ENCODE measurements at regions not wholly inside any gene's neighbourhood (a gene's known extent, or its start where the extent isn't known, plus 50 kb on each side); places are given as distances from the start of the nearest gene placed in this dataset.

DNA sequence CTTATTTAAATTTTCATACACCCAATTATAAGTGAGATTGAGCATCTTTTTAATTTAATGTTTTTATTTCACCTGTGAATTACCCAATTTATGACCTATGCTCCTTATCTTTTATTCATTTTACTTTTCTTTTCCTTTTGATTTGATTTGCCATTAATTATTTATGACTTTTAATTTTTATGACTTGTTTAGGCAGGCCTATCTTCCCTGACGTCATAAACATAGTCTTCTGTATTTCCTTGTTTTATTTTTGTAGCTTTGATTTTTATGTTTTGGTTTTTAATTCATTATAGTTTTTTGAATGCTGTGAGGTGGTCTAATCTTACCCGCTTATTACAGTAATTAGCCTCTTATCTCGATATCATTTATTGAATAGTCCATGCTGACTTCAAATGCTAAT lies 467.1 kb upstream of the FAR2 start:
- Histone ChIP-seq H3K4me2 (ENCODE audit: insufficient read depth, insufficient read length, low read length) (no peak overlapping the region), H2BK5ac (ENCODE audit: insufficient read length, low read length) (no peak overlapping the region), H4K8ac (replicated peaks; ENCODE audit: insufficient read length, low read depth, low read length) (no peak overlapping the region), H3K79me2 (ENCODE audit: insufficient read depth, low read length) (no peaks in the 10 kb centered on the region), H2BK120ac (ENCODE audit: low read depth, low read length, poor library complexity, severe bottlenecking) (no peak overlapping the region), H3K9me3 (ENCODE audit: control insufficient read depth, low read depth, low read length) (no peaks in the 10 kb centered on the region), H3K56ac (ENCODE audit: insufficient read length, low read depth, low read length) (no peak overlapping the region), H4K20me1 (ENCODE audit: control insufficient read depth, insufficient read depth, insufficient read length) (no peaks in the 10 kb centered on the region), H3K14ac (ENCODE audit: insufficient read depth, low read length) (no peak overlapping the region), H3K27ac (ENCODE audit: insufficient read length, low read depth, low read length) (no peak overlapping the region), H2BK15ac (ENCODE audit: low read depth, low read length) (no peak overlapping the region), H2AK5ac (ENCODE audit: insufficient read length, low read length) (no peak overlapping the region), H2BK12ac (ENCODE audit: insufficient read length, low read depth, low read length) (no peak overlapping the region), H3K23ac (ENCODE audit: insufficient read length, low read depth, low read length) (no peak overlapping the region), H2BK20ac (ENCODE audit: low read depth, low read length, poor library complexity, severe bottlenecking) (no peak overlapping the region), H4K5ac (ENCODE audit: insufficient read length, low read depth, low read length) (no peak overlapping the region), H3K79me1 (ENCODE audit: insufficient read depth, low read depth, low read length, poor library complexity, severe bottlenecking) (no peaks in the 10 kb centered on the region), H2AFZ (ENCODE audit: low read length) (no peak overlapping the region), H4K91ac (ENCODE audit: insufficient read length, low read depth, low read length) (no peak overlapping the region), H3K4ac (ENCODE audit: low read depth, low read length) (no peak overlapping the region), H3K23me2 (ENCODE audit: insufficient read length, low read depth, low read length, poor library complexity, severe bottlenecking) (no peaks in the 10 kb centered on the region), H3K27me3 (ENCODE audit: insufficient read depth, low read length) (no peaks in the 10 kb centered on the region), H3K9ac (ENCODE audit: extremely low read depth, insufficient read length, low read length) (no peak overlapping the region), H3T11ph (ENCODE audit: low read length) (no peak overlapping the region), H3K4me1 (ENCODE audit: insufficient read depth, low read length) (no peaks in the 10 kb centered on the region; the same call in 1 of the 2 replicates), H3K18ac (ENCODE audit: insufficient read length, low read depth, low read length) (no peak overlapping the region)
- Mint-ChIP-seq H3K36me3 (ENCODE audit: insufficient read depth in 1 of 3, low read depth in 3 of 3) (peaks cover 0 to 7% (median 2%) of the 10 kb centered on the region in 3 experiments; a peak in 6 of 7 replicates), H3K4me3 (no peak overlapping the region), H3K4me1 (peaks cover 19 to 24% of the 10 kb centered on the region in 2 experiments), H3K9me3 (peaks cover under 1 to 3% of the 10 kb centered on the region in 2 experiments), H3K27me3 (ENCODE audit: low read depth) (no peaks in the 10 kb centered on the region), H3K27ac (no peak overlapping the region)
- no peak for DNase-seq
- WGBS (ENCODE audit: extremely low coverage, insufficient read length, low lambda C conversion rate) = no CpG with 5 or more reads among the region's 3 CpGs
- no peak for TF ChIP-seq CTCF (conservative IDR thresholded peaks at IDR 0.05)

Measured in H9 (cell line).